HepG2 (cell line): ENCODE measurements at regions not wholly inside any gene's neighbourhood (a gene's known extent, or its start where the extent isn't known, plus 50 kb on each side); places are given as distances from the start of the nearest gene placed in this dataset.

Experiments used
- ATAC-seq: fragments of 200-7000 bp; cut with Tn5 transposase; 3 replicates; pipeline ENCODE4 v1.9.1; 2020; ENCODE audit warnings: mild to moderate bottlenecking, moderate library complexity
- BruUV-seq: library from RNA; stranded (reverse); fragments of 400-500 nt; replicated peaks from 2 replicates; lab custom pipeline; 2021; lab: Mats Ljungman, UMichigan
- CTCF ChIA-PET: fragments of 300-600 bp; formaldehyde crosslinking; extraction: SDS; loops from one replicate; lab custom pipeline; 2021; ENCODE audit warnings: low total read pairs, inconsistent platforms, low intra/inter-chr PET ratio; lab: Yijun Ruan, JAX
- POLR2A ChIA-PET: fragments of 350-600 bp; sonication (Branson Sonifier 250); formaldehyde crosslinking; loops from one replicate; lab custom pipeline; 2020; ENCODE audit warnings: antibody characterized with exemption, inconsistent platforms; lab: Yijun Ruan, JAX
- DNase-seq: peaks from one replicate; pipeline ENCODE4 v3.0.0-alpha.2; 2015; ENCODE audit warnings: low spot score
- FAIRE-seq: peaks from 3 replicates; lab custom pipeline; 2011; peaks lifted over from hg19 to GRCh38; lab: Jason Lieb, UNC
- H2AFZ ChIP-seq: one replicate; pipeline ENCODE4 v1.6.1; 2011; ENCODE audit warnings: low read length, inconsistent platforms
- H3K27ac ChIP-seq: fragments of 300-600 bp; 3 replicates; pipeline ENCODE4 v1.8.0; 2011; ENCODE audit warnings: mixed run types, mild to moderate bottlenecking, mixed read lengths, low read length, inconsistent platforms; ENCODE audit not compliant: insufficient read depth; ENCODE audit errors: extremely low read length
- H3K27me3 ChIP-seq, 2 experiments: fragments of 200-600 bp in 1 of 2; 2 replicates in 1 of 2; 3 replicates in 1 of 2; pipeline versions ENCODE4 v1.6.0 to v1.8.0; 2011; ENCODE audit warnings: low read length in 2 of 2, mild to moderate bottlenecking in 2 of 2, moderate library complexity in 2 of 2, inconsistent platforms in 1 of 2; ENCODE audit not compliant: insufficient read depth in 2 of 2, control insufficient read depth in 1 of 2
- H3K36me3 ChIP-seq, 2 experiments: fragments of 200-600 bp in 1 of 2; replicated peaks in 1 of 2; 2 replicates in 1 of 2; 3 replicates in 1 of 2; pipeline versions ENCODE4 v1.5.1 to v1.8.0; 2011; ENCODE audit warnings: low read length in 2 of 2, inconsistent platforms in 1 of 2; ENCODE audit not compliant: insufficient read depth in 2 of 2, control insufficient read depth in 1 of 2
- H3K4me1 ChIP-seq: 2 replicates; pipeline ENCODE4 v1.5.1; 2012; ENCODE audit warnings: low read length, inconsistent platforms; ENCODE audit not compliant: insufficient read depth
- H3K4me2 ChIP-seq: 2 replicates; pipeline ENCODE4 v1.6.0; 2011; ENCODE audit warnings: low read depth, low read length, inconsistent platforms
- H3K4me3 ChIP-seq, 3 experiments: fragments of 200-600 bp in 1 of 3; sonication (generic), shearing (Covaris generic) in 1 of 3; replicated peaks in 1 of 3; 2 replicates each; pipeline ENCODE4 v1.5.1; 2011 to 2016; ENCODE audit warnings: low read length in 3 of 3, inconsistent platforms in 2 of 3, low read depth in 2 of 3, mild to moderate bottlenecking in 2 of 3, control low read depth in 1 of 3, mixed read lengths in 1 of 3; ENCODE audit not compliant: insufficient read depth in 1 of 3
- H3K79me2 ChIP-seq: one replicate; pipeline ENCODE4 v1.6.1; 2011; ENCODE audit warnings: low read length, inconsistent platforms; ENCODE audit not compliant: insufficient read depth
- H3K9ac ChIP-seq: 2 replicates; pipeline ENCODE4 v1.6.0; 2011; ENCODE audit warnings: mild to moderate bottlenecking, low read depth, low read length, inconsistent platforms; ENCODE audit not compliant: insufficient read depth
- H3K9me3 ChIP-seq: 2 replicates; pipeline ENCODE4 v1.5.1; 2012; ENCODE audit warnings: mild to moderate bottlenecking, low read length
- H4K20me1 ChIP-seq: 2 replicates; pipeline ENCODE4 v1.6.0; 2011; ENCODE audit warnings: inconsistent platforms, mild to moderate bottlenecking, low read length, moderate library complexity; ENCODE audit not compliant: insufficient read depth
- EED ChIP-seq: sonication (generic); formaldehyde crosslinking; IDR thresholded peaks from 2 replicates; pipeline ENCODE4 v1.5.0; 2020; ENCODE audit warnings: mild to moderate bottlenecking, missing genetic modification reagents
- EZH2 ChIP-seq: conservative IDR thresholded peaks from 2 replicates; pipeline ENCODE4 v1.6.1; 2012; ENCODE audit warnings: mild to moderate bottlenecking, low read depth, low read length, moderate library complexity
- FOSL2 ChIP-seq: sonication (generic); formaldehyde crosslinking; IDR thresholded peaks from 2 replicates; pipeline ENCODE4 v1.4.0; 2020; ENCODE audit warnings: missing genetic modification reagents
- HNRNPLL ChIP-seq: fragments of 200-400 bp; formaldehyde crosslinking; IDR thresholded peaks from 2 replicates; pipeline ENCODE4 v1.6.1; 2017; ENCODE audit warnings: mild to moderate bottlenecking, low read depth, low read length; ENCODE audit not compliant: poor library complexity, severe bottlenecking
- MEIS1 ChIP-seq: sonication (generic); formaldehyde crosslinking; IDR thresholded peaks from 2 replicates; pipeline ENCODE4 v1.9.0; 2021; ENCODE audit warnings: mild to moderate bottlenecking, missing genetic modification reagents, moderate library complexity, borderline replicate concordance
- ZNF550 ChIP-seq: sonication (generic); formaldehyde crosslinking; IDR thresholded peaks from 2 replicates; pipeline ENCODE4 v1.4.0; 2020; ENCODE audit warnings: mild to moderate bottlenecking, missing genetic modification reagents, borderline replicate concordance
- WGBS: methylation state at CpG from one replicate; pipeline ENCODE4 v1.1.6; 2017; ENCODE audit warnings: low lambda C conversion rate; 5-methylcytosine and 5-hydroxymethylcytosine counted together
- in situ Hi-C: cut with HindIII; loops from 2 replicates; pipeline ENCODE4 v1.10.0; 2017; ENCODE audit warnings: low pct_unique_long_range_greater_than_20kb; ENCODE audit not compliant: extremely low pct_ligation_motif_present
- intact Hi-C: fragments of 100-400 bp; cut with micrococcal nuclease; formaldehyde crosslinking; loops from one replicate; pipeline ENCODE4 v1.10.0; 2022; ENCODE audit not compliant: unreplicated experiment
- TF ChIP-seq, protein P1 (sequence below): sonication (generic); formaldehyde crosslinking; IDR thresholded peaks from 2 replicates; pipeline ENCODE4 v1.8.0; 2022; ENCODE audit warnings: missing genetic modification reagents, mild to moderate bottlenecking, borderline replicate concordance
- TF ChIP-seq, protein P2 (sequence below): IDR thresholded peaks from 2 replicates; pipeline ENCODE4 v1.6.1; 2012; ENCODE audit warnings: low read length, improper control_type of control experiment

DNA sequence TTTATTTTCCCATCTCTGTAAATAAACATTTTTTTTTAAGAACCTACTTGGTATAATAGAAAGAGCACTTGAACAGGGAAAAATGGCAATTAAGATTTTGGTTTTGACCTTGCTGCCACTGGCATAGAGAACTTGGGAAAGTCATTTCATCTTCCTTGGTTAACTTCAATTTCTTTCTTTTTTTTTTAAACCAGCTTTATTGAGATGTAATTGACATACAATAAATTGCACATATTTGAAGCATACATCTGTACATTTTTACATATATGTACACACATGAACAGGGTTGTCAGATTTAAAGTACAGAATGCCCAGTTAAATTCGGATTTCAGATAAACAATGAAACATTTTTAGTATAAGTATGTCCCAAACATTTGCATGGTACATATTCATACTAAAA is 103.0 kb upstream of the RAPGEF2 start:
- no peak for FAIRE-seq
- DNase-seq: no peak
- H3K4me3 ChIP-seq: no peak overlapping the region
- ChIA-PET CTCF (no interaction called here), POLR2A (no interaction called here)
- H3K9ac ChIP-seq: no peak overlapping the region
- H3K4me1 ChIP-seq: 0 out of 2 replicates have a peak, but pooled peaks cover 6% of the 10 kb centered on the region
- no peaks in the 10 kb centered on the region for H3K9me3 ChIP-seq
- in situ Hi-C loops: loop anchor here (25.0 kb wide), 1 partner anchor 263 kb away; no protein-coding TSS in a partner anchor
- intact Hi-C loops: loop anchor here (10.0 kb wide), 1 partner anchor 175 kb away; no protein-coding TSS in a partner anchor
- no peaks in the 10 kb centered on the region for H3K27me3 ChIP-seq
- no peaks in the 10 kb centered on the region for H3K36me3 ChIP-seq
- no peaks in the 10 kb centered on the region for H3K79me2 ChIP-seq
- no peak overlapping the region for H3K27ac ChIP-seq
- TF ChIP-seq, protein P1, sequence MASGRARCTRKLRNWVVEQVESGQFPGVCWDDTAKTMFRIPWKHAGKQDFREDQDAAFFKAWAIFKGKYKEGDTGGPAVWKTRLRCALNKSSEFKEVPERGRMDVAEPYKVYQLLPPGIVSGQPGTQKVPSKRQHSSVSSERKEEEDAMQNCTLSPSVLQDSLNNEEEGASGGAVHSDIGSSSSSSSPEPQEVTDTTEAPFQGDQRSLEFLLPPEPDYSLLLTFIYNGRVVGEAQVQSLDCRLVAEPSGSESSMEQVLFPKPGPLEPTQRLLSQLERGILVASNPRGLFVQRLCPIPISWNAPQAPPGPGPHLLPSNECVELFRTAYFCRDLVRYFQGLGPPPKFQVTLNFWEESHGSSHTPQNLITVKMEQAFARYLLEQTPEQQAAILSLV (CRISPR knock-in tag): no peak
- TF ChIP-seq, protein P2, sequence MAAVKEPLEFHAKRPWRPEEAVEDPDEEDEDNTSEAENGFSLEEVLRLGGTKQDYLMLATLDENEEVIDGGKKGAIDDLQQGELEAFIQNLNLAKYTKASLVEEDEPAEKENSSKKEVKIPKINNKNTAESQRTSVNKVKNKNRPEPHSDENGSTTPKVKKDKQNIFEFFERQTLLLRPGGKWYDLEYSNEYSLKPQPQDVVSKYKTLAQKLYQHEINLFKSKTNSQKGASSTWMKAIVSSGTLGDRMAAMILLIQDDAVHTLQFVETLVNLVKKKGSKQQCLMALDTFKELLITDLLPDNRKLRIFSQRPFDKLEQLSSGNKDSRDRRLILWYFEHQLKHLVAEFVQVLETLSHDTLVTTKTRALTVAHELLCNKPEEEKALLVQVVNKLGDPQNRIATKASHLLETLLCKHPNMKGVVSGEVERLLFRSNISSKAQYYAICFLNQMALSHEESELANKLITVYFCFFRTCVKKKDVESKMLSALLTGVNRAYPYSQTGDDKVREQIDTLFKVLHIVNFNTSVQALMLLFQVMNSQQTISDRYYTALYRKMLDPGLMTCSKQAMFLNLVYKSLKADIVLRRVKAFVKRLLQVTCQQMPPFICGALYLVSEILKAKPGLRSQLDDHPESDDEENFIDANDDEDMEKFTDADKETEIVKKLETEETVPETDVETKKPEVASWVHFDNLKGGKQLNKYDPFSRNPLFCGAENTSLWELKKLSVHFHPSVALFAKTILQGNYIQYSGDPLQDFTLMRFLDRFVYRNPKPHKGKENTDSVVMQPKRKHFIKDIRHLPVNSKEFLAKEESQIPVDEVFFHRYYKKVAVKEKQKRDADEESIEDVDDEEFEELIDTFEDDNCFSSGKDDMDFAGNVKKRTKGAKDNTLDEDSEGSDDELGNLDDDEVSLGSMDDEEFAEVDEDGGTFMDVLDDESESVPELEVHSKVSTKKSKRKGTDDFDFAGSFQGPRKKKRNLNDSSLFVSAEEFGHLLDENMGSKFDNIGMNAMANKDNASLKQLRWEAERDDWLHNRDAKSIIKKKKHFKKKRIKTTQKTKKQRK: no peak
- TF ChIP-seq EED (no peak), FOSL2 (no peak), MEIS1 (CRISPR knock-in tag) (no peak), HNRNPLL (no peak), EZH2 (no peak), ZNF550 (CRISPR knock-in tag) (no peak)
- BruUV-seq: no TSS peak
- H4K20me1 ChIP-seq: no peaks in the 10 kb centered on the region
- H2AFZ ChIP-seq: no peak overlapping the region
- no peak overlapping the region for H3K4me2 ChIP-seq
- WGBS: 20% methylated on average over 1 of the region's 1 CpG
- no peak for ATAC-seq
